Urinary bladder (tissue), 3 donors: ENCODE measurements at regions not wholly inside any gene's neighbourhood (a gene's known extent, or its start where the extent isn't known, plus 50 kb on each side); places are given as distances from the start of the nearest gene placed in this dataset.

Experiments
- DNase-seq: peaks from one replicate; pipeline ENCODE4 v3.0.0-alpha.2; 2015; ENCODE audit errors: extremely low spot score
- H3K27ac ChIP-seq: one replicate; pipeline ENCODE4 v1.5.1; 2013; ENCODE audit warnings: low read depth, mild to moderate bottlenecking, moderate library complexity
- H3K36me3 ChIP-seq: one replicate; pipeline ENCODE4 v1.6.1; 2013; ENCODE audit warnings: mild to moderate bottlenecking, moderate library complexity; ENCODE audit not compliant: insufficient read depth
- H3K4me1 ChIP-seq: one replicate; pipeline ENCODE4 v1.6.1; 2013; ENCODE audit warnings: mild to moderate bottlenecking, moderate library complexity; ENCODE audit not compliant: insufficient read depth
- H3K4me3 ChIP-seq: one replicate; pipeline ENCODE4 v1.5.1; 2013; ENCODE audit warnings: low read depth, low read length
- WGBS: extraction: QIAGEN DNeasy Blood & Tissue Kit; methylation state at CpG from one replicate; pipeline ENCODE4 v1.1.7; 2013; 5-methylcytosine and 5-hydroxymethylcytosine counted together
- donor health status: healthy with polysubstance abuse.
- donor health status: healthy.

DNA sequence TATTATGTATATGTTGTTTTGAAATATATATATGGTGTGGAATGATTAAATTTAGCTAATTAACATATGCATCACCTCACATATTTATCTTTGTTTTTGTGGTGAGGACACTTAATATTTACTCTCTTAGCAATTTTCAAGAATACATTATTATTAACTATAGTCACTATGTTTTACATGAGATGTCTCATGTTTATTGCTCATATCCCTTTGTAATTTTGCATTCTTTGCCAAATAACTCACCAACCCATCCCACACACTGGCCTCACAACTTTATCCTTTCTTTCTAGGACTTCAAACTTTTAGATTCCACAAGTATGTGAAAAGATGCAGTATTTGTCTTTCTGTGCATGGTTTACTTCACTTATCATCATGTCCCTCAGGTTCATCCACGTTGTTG, 950.2 kb upstream of the CADM2 start:
- WGBS, result 45% methylated on average over 1 of the region's 1 CpG
- H3K4me3 ChIP-seq, result no peak overlapping the region
- DNase-seq, result no peak
- no peaks in the 10 kb centered on the region for H3K4me1 ChIP-seq
- H3K36me3 ChIP-seq, result no peaks in the 10 kb centered on the region
- no peak overlapping the region for H3K27ac ChIP-seq

DNA sequence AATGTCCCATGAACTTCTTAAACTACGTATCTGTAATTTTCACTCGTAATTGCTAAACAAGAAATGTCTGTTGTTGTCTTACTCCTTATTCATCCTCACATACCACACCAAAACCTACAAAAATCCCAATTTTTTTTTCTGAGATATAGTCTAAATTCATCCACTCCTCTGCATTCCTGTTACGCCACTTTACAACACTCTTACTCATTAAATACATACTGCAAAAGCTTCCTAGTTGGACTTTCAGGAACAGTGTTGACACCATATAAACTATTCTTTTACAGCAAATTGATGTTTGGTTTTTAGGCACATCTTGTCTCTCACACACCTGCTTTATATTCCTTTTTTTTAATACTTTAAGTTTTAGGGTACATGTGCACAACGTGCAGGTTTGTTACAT, 934.9 kb upstream of the CADM2 start:
- Histone ChIP-seq H3K27ac (no peak overlapping the region), H3K4me1 (no peaks in the 10 kb centered on the region), H3K4me3 (no peak overlapping the region), H3K36me3 (no peaks in the 10 kb centered on the region)
- DNase-seq, result no peak
- WGBS, result 85% methylated on average over 4 of the region's 4 CpGs

DNA sequence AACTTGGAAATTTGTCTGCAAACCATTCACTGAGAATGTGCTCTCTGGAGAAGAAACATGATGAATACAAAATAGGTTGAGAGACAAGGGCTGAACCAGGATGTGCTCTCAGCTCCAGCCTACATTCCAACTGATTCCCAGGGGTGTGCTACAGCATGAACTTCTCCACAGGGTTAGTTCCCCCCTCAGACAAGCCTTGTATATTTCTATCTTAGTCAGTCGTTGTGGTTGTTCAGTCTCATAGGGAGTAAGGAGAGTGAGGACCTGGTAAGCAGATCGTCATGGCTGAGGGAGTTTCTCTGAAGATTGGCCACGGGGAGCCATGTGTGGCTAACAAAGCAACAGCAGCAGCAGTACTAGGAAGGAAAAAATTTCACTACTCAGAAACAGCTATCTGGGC, 919.7 kb upstream of the CADM2 start:
- Histone ChIP-seq H3K36me3 (no peaks in the 10 kb centered on the region), H3K4me1 (no peaks in the 10 kb centered on the region), H3K27ac (no peak overlapping the region), H3K4me3 (no peak overlapping the region)
- 67% methylated on average over 3 of the region's 3 CpGs for WGBS
- no peak for DNase-seq

DNA sequence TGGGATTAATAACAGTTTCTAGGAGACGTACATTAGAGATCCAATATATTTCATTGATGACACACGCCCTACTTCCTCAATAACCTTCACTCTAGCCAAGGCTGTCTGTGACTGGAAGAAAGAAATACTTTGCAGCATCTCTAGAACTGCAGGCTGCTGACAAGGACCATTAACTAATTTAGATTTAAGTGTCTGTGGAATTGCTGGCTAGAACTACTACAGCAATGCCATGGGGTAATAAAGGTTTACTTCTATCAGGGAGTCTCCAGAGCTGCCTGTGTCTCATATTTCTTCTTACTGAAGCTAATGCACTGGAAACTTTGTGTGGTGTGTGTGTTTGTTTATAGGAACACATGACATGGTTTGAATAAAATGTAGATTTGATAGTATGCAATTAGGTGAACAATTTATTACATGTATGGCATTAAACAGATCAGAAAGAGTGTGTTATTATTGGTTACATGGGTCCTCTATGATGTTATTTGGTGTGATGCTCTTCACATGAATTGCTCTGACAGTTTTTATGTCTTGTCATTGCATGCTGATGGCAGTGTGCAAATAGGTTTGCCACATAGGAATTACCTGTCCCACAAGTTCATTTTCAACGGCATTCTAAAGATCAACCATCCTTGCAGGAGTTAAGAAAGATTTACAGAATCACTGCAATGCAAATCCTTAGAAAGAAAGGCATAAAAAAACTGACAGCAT, 916.2 kb upstream of the CADM2 start:
- DNase-seq, result no peak
- H3K4me1 ChIP-seq, result no peaks in the 10 kb centered on the region
- 57% methylated on average over 3 of the region's 3 CpGs for WGBS
- no peaks in the 10 kb centered on the region for H3K36me3 ChIP-seq
- no peak overlapping the region for H3K4me3 ChIP-seq
- H3K27ac ChIP-seq, result no peak overlapping the region

DNA sequence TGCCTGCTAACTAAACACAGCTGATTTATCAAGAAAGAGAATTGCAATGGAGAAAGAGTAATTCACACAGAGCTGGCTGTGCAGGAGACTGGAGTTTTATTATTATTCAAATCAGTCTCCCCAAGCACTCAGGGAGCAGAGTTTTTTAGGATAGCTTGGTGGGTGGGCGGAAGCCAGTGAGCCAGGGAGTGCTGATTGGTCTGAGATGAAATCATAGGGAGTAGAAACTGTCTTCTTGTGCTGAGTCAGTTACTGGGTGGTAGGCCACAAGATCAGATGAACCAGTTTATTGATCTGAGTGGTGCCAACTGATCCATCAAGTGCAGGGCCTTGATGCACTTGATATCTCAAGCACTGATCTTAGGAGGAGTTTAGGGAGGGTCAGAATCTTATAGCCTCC, 891.9 kb upstream of the CADM2 start:
- WGBS, result 96% methylated on average over 1 of the region's 1 CpG
- Histone ChIP-seq H3K36me3 (no peaks in the 10 kb centered on the region), H3K4me1 (no peaks in the 10 kb centered on the region), H3K4me3 (no peak overlapping the region), H3K27ac (no peak overlapping the region)
- DNase-seq, result no peak

DNA sequence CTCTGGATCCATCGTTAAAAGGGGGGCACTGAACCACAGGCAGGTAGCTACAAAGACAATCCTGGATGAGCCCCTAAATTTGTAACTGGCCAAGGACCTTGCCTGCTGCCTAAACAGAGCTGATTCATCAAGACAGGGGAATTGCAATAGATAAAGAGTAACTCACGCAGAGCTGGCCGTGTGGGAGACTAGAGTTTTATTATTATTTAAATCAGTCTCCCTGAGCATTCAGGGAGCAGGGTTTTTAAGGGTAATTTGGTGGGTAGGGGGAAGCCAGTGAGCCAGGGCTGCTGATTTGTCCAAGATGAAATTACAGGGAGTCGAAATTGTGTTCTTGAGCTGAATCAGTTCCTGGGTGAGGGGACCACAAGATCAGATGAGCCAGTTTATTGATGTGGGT, 885.1 kb upstream of the CADM2 start:
- no peak for DNase-seq
- Histone ChIP-seq H3K36me3 (no peaks in the 10 kb centered on the region), H3K4me3 (no peak overlapping the region), H3K27ac (no peak overlapping the region), H3K4me1 (no peaks in the 10 kb centered on the region)
- WGBS, result 81% methylated on average over 4 of the region's 4 CpGs

DNA sequence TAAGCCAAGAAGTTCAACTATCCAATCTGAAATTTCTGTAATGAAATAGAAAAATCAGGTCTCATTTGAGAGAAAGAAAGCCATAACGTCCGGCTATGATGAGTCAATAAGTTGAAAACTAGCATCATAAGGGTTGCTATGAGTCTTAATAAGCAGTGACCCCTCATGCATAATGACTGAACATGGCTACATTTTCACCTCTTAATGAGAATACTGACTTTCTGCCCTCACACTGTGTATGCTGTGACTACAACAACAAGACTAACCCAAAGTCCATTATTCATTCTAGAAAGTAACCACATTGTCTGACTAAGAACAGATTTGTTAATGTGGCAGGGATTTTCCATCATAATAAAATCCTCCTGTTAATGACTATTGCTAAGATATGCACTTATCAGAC, 884.0 kb upstream of the CADM2 start:
- Histone ChIP-seq H3K36me3 (no peaks in the 10 kb centered on the region), H3K4me3 (no peak overlapping the region), H3K4me1 (no peaks in the 10 kb centered on the region), H3K27ac (no peak overlapping the region)
- no peak for DNase-seq
- WGBS, result 87% methylated on average over 2 of the region's 2 CpGs

DNA sequence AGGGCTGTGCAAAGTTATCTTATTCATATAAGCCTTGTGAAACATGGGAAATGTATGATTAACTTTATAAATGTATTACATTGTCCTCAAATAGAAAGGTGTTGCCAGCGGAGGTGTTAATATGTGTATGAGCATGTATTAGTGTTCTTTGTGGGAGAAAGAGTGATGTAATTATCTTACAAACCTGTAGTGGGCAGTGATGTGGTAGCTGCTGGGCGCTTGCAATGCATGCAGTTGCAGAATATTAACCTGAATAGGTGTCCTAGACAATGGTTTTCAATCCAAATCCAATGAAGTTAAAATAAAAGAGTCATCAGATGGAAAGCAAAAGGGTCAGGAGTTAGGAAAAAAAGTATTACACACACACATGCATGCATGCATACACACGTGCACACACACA, 881.3 kb upstream of the CADM2 start:
- no peaks in the 10 kb centered on the region for H3K4me1 ChIP-seq
- H3K36me3 ChIP-seq, result no peaks in the 10 kb centered on the region
- H3K4me3 ChIP-seq, result no peak overlapping the region
- H3K27ac ChIP-seq, result no peak overlapping the region
- 67% methylated on average over 3 of the region's 3 CpGs for WGBS
- DNase-seq, result no peak

DNA sequence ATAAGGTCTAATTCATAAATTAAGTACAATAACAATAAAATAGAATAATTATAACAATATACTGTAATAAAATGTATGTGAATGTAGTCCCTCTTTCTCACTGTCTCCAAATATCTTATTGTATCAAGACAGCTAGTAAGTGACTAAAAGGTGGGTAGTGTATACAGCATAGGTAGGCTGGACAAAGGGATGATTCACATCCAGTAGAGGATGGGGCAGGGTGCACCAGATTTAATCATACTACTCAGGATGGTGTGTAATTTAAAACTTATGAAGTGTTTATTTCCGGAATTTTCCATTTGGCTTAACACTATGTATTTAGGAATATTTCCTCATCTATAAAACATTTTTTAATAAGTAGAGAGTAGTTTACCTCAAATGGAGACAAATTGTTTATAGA, 876.1 kb upstream of the CADM2 start:
- WGBS, result 84% methylated on average over 1 of the region's 1 CpG
- Histone ChIP-seq H3K36me3 (no peaks in the 10 kb centered on the region), H3K27ac (no peak overlapping the region), H3K4me3 (no peak overlapping the region), H3K4me1 (no peaks in the 10 kb centered on the region)
- no peak for DNase-seq

DNA sequence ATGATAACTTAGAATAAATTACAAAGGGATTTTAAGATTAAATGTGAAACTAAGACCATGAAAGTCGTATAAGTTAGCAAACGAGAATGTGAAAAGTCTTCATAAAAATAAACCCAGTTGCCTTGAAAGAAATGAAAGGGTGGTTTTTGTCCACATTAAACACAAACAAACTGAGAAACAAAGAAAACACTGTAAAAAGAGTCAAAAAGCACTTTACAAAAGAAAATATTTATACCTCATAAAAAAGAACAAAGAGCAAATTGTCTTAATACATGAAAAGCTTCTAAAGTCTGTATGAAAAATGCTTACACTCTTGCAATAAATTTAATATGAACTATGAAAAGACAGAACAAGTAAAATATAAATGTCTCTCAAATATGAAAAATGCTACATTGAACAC, 865.9 kb upstream of the CADM2 start:
- no peaks in the 10 kb centered on the region for H3K4me1 ChIP-seq
- no peak for DNase-seq
- no peaks in the 10 kb centered on the region for H3K36me3 ChIP-seq
- WGBS, result 23% methylated on average over 2 of the region's 2 CpGs
- H3K27ac ChIP-seq, result no peak overlapping the region
- no peak overlapping the region for H3K4me3 ChIP-seq

DNA sequence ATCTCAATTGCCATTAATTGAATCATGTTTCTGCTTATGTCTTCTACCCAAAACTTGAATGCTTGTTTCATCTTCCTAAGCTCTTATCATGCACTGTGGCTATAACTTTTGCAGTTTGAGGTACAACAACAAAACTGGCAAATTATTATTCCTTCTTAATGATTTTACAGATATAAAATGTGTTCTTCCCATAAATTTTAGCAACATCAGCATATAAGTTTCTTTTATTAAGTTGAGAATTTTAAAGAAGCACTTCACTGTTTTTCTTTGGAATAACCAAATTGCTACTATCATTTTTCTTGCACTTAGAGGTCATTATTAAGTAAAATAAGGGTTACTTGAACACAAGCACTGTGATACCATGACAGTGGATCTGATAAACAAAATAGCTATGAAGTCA, 862.6 kb upstream of the CADM2 start:
- Histone ChIP-seq H3K36me3 (no peaks in the 10 kb centered on the region), H3K4me3 (no peak overlapping the region), H3K4me1 (no peaks in the 10 kb centered on the region), H3K27ac (no peak overlapping the region)
- no peak for DNase-seq

DNA sequence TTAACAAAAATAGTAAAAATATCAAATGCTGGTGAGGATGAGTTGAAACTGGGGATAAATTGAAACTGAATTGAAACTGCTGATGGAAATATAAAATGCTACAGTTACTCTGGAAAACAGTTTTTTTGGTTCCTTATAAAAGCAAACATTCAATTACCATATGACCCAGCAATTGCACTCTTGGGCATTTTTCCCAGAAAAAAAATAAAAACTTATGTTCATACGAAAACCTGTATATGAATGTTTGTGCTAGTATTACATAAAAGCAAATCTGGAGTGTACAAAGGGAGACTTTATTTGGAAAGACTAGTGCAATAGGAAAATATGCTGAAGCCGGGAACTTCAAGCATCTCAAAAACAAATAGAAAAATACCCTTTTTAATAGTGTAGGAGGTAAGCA, 857.9 kb upstream of the CADM2 start:
- H3K4me3 ChIP-seq, result no peak overlapping the region
- DNase-seq, result no peak
- WGBS, result 60% methylated on average over 2 of the region's 2 CpGs
- H3K27ac ChIP-seq, result no peak overlapping the region
- no peaks in the 10 kb centered on the region for H3K4me1 ChIP-seq
- H3K36me3 ChIP-seq, result no peaks in the 10 kb centered on the region

DNA sequence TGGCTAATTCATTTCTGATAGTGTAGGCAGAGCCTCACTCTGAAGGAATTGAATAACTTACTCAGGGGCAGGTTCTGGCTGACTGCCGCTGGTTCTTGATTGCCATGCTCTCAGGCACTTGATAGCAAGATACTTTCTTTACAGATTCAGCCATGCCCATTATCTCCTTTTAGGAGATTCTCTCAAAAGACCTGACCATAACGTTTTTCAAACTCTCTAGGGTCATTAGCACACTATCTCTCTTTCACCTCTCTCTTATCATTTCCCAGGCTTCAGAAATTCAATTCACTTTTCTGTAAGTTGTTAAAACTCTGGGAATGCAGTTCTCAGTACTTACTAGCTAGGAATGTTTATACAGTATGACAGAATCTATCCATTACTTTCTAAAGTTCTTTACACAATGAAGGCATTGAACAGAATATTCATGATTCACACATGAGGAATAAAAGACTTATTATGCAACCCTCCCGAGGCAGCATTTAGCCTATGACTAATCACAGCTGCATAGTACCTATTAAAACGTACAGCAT, 850.3 kb upstream of the CADM2 start:
- Histone ChIP-seq H3K4me1 (no peaks in the 10 kb centered on the region), H3K36me3 (no peaks in the 10 kb centered on the region), H3K27ac (no peak overlapping the region), H3K4me3 (no peak overlapping the region)
- WGBS, result 20% methylated on average over 4 of the region's 4 CpGs
- DNase-seq, result no peak

DNA sequence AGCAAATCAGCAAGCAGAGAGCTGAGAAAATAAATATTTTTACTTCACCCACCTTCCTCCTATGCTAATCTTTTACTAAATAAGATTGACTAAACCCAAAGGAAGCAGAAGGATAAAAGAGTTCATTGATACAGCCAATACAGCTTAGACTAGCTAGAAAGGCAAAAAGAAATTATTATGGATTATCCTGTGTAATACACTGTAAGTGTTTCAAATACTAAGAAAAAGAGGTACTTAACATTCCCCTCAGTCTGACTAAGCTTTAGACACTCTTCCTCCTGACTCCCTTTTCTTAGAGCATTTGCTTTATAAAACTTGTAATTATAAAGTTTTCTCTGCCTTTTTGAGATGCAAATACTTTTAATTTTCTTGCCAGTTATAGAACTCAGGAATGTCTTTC, 848.9 kb upstream of the CADM2 start:
- H3K27ac ChIP-seq, result no peak overlapping the region
- no peak overlapping the region for H3K4me3 ChIP-seq
- no peaks in the 10 kb centered on the region for H3K36me3 ChIP-seq
- DNase-seq, result no peak
- no peaks in the 10 kb centered on the region for H3K4me1 ChIP-seq

DNA sequence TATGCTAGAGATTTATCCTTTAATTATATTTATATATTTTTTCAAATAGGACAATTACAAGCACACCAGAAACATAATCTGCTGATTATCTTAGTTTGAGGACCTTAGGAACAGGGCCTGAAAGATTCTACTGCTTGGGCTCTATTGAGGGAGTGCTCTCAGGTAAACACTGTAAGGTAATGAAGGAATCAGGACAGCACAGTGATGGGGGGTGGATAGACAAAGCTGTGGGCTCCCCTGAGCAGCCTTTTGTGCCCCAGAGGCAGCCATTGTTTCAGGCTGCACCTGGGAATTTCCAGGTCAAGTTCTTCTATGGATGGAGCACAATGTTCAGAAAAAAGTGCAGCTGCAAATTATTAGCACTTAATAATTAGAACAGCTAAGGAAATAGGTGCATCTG, 848.0 kb upstream of the CADM2 start:
- Histone ChIP-seq H3K36me3 (no peaks in the 10 kb centered on the region), H3K4me1 (no peaks in the 10 kb centered on the region), H3K4me3 (no peak overlapping the region), H3K27ac (no peak overlapping the region)
- no peak for DNase-seq
